22Rv1 (cell line): ENCODE measurements at regions not wholly inside any gene's neighbourhood (a gene's known extent, or its start where the extent isn't known, plus 50 kb on each side); places are given as distances from the start of the nearest gene placed in this dataset.

Experiments
- H3K27ac ChIP-seq: fragments of 450-650 bp; 2 replicates; pipeline ENCODE4 v1.5.1; 2017
- ZFX ChIP-seq: fragments of 450-650 bp; IDR thresholded peaks from 2 replicates; pipeline ENCODE4 v1.6.1; 2017; ENCODE audit warnings: antibody characterized with exemption, borderline replicate concordance
- TF ChIP-seq, protein P1 (sequence below): fragments of 450-650 bp; IDR thresholded peaks from 2 replicates; pipeline ENCODE4 v1.5.1; 2017; ENCODE audit warnings: mild to moderate bottlenecking

DNA sequence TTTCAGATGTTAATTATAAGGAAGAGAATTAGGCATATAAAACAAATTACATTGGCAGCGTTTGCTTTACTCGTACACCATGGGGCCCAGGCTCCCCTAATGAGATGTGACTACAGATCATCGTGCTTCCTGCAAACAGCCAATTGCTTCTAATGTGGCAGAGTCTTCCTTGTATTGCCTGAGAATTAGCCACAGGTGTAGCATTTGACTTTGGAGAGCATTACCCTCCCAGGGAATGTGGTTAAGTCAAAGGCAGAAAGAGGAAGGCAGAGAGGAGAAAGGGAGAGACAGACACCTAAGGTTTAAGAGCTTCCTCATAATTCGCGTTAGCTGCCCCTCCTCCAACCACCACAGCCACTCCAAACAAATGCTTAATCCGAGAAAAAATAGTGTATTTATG is 97.0 kb downstream of the MID1IP1 start:
- no peak overlapping the region for H3K27ac ChIP-seq
- TF ChIP-seq ZFX, result no peak
- TF ChIP-seq, protein P1, sequence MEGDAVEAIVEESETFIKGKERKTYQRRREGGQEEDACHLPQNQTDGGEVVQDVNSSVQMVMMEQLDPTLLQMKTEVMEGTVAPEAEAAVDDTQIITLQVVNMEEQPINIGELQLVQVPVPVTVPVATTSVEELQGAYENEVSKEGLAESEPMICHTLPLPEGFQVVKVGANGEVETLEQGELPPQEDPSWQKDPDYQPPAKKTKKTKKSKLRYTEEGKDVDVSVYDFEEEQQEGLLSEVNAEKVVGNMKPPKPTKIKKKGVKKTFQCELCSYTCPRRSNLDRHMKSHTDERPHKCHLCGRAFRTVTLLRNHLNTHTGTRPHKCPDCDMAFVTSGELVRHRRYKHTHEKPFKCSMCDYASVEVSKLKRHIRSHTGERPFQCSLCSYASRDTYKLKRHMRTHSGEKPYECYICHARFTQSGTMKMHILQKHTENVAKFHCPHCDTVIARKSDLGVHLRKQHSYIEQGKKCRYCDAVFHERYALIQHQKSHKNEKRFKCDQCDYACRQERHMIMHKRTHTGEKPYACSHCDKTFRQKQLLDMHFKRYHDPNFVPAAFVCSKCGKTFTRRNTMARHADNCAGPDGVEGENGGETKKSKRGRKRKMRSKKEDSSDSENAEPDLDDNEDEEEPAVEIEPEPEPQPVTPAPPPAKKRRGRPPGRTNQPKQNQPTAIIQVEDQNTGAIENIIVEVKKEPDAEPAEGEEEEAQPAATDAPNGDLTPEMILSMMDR, result no peak

DNA sequence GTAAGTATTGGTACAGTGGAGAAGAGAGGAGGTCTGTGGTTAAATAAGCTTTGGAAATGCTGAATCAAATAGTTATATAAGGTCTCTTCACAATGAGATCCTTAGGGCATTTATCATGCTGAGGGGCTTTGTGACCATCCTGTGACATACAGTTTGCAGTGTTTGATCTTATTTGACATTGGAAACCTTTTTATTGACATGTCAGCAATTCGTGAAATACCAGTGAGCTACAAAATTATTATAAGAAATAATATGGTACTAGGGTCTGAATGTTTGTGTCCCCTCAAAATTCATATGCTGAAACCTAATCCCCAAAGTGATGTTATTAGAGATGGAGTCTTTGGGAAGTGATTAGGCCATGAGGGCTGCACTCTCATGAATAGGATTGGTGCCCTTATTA is 98.4 kb downstream of the MID1IP1 start:
- no peak for TF ChIP-seq ZFX
- TF ChIP-seq, protein P1, result no peak
- no peak overlapping the region for H3K27ac ChIP-seq

DNA sequence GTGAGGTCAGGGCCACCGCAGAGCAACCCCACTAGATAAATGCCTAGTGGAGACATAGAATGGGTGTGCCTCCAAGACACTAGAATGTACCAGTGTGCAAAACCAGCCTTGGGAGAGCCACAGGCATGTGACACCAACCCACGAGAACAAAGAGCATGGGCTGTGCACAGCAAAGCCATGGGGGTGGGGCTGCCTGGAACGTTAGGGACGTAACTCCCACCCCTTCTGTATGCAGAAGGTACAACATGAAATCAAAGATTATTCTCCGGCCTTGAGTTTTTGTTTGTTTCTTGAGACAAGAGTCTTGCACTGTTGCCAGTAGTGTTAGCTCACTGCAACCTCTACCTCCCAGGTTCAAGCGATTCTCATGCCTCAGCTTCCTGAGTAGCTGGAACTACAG is 99.5 kb downstream of the MID1IP1 start:
- H3K27ac ChIP-seq, result no peak overlapping the region
- TF ChIP-seq ZFX, result no peak
- TF ChIP-seq, protein P1, result no peak

DNA sequence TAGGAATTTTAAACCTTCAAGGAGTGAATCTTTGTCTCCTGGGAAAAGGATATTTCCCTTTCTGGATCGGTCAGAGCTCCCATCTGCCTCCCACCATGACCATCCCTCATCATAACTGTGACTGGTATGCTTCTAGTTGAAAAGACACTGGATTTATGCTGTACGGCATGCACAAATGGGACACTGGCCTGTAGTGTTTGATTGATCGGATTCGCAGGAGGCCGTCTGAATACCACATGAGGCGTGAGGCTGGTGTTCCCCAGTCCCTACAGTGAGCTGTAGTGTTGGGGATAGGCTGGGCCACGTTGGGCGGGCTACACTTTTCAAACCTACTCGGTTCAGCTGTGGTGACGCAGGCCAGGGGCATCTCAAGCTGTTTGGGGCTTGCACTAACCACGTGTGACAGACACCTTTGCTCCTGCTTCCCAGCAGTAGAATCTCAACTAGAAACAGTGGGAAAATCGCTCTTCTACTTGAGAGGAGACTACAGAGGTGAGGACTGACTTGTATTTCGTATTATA is 101.8 kb downstream of the MID1IP1 start:
- H3K27ac ChIP-seq, result no peak overlapping the region
- no peak for TF ChIP-seq ZFX
- TF ChIP-seq, protein P1, result no peak

DNA sequence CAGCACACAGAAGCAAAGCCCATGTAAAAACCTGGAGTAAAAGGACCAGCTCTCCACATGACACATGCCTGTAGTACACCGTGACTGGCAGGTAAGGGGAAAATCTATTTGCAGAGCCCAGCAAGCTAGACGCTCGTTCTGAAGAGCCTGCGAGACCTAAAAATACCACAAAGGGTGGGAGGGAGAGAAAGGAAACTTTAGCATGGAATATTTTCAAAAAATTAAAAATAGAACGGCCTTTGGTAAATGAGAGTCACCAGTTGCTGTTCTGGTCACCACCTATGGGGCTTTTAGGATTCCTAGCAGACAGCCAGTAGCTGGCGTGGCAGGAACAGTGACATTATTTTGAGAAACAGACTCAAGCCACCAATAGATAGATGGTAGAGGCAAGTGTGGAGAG is 115.5 kb downstream of the MID1IP1 start:
- H3K27ac ChIP-seq, result no peak overlapping the region
- TF ChIP-seq, protein P1, result no peak
- no peak for TF ChIP-seq ZFX

DNA sequence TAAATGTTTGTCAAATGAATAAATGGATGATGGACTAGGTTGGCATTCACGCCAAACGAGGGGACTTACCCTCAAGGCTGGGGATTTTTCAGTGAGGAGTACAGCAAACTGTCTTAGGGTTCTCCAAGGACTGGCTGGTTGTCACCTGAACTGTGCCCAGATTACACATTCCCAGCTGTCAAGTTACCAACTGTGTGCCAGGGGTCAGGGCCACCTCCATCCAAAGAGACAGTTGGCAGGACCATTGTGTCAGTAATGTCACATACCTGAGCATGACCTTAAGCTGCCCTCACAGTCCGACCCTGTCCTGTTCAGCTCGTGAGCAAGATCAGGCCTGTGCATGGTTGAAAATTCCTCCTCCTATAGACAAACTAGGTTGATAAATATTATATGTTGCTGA is 116.7 kb downstream of the MID1IP1 start:
- no peak overlapping the region for H3K27ac ChIP-seq
- TF ChIP-seq, protein P1, result no peak
- TF ChIP-seq ZFX, result no peak

DNA sequence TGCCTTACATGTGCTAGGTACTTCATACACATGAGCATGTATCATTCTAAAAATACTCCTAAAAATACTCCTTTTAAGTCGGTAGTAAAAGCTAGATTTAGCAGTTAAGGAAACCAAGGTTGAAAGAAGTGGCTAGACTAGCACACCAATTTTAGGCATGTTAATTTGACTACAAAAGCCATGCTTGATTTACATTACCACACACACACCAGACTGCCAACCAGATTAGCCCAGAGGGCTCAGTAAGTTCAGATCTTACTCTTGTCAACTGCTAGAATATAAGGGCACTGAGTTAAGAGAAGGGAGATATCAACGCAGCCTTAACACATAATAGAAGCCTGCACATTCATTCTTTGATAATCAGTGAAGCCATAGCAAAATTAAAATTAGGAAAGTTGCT is 117.9 kb downstream of the MID1IP1 start:
- TF ChIP-seq, protein P1, result no peak
- TF ChIP-seq ZFX, result no peak

More for the DNA sequence above, 117.9 kb downstream of the MID1IP1 start:
- no peak overlapping the region for H3K27ac ChIP-seq
